Activated T-helper 17 cell treated with anti-CD3 and anti-CD28 coated beads, Interleukin-2, amount 50 U/mL, for 72 hours (primary cell): ENCODE measurements at regions not wholly inside any gene's neighbourhood (a gene's known extent, or its start where the extent isn't known, plus 50 kb on each side); places are given as distances from the start of the nearest gene placed in this dataset.

ENCODE experiments used
- ATAC-seq: fragments of 150-1000 bp; cut with Tn5 transposase; replicated peaks from 2 replicates; pipeline ENCODE4 v1.10.0; 2021; ENCODE audit warnings: mild to moderate bottlenecking, moderate library complexity
- H3K27ac Mint-ChIP-seq: one replicate; pipeline ENCODE4 v1.8.0; 2022; ENCODE audit warnings: mixed read lengths
- H3K27me3 Mint-ChIP-seq: one replicate; pipeline ENCODE4 v1.8.0; 2022; ENCODE audit warnings: mixed read lengths
- H3K36me3 Mint-ChIP-seq: one replicate; pipeline ENCODE4 v1.8.0; 2022; ENCODE audit warnings: low read depth, mild to moderate bottlenecking, mixed read lengths
- H3K4me1 Mint-ChIP-seq: one replicate; pipeline ENCODE4 v1.8.0; 2022; ENCODE audit warnings: mixed read lengths
- H3K4me3 Mint-ChIP-seq: one replicate; pipeline ENCODE4 v1.8.0; 2022; ENCODE audit warnings: mild to moderate bottlenecking, mixed read lengths
- H3K9me3 Mint-ChIP-seq: one replicate; pipeline ENCODE4 v1.8.0; 2022; ENCODE audit warnings: mixed read lengths

DNA sequence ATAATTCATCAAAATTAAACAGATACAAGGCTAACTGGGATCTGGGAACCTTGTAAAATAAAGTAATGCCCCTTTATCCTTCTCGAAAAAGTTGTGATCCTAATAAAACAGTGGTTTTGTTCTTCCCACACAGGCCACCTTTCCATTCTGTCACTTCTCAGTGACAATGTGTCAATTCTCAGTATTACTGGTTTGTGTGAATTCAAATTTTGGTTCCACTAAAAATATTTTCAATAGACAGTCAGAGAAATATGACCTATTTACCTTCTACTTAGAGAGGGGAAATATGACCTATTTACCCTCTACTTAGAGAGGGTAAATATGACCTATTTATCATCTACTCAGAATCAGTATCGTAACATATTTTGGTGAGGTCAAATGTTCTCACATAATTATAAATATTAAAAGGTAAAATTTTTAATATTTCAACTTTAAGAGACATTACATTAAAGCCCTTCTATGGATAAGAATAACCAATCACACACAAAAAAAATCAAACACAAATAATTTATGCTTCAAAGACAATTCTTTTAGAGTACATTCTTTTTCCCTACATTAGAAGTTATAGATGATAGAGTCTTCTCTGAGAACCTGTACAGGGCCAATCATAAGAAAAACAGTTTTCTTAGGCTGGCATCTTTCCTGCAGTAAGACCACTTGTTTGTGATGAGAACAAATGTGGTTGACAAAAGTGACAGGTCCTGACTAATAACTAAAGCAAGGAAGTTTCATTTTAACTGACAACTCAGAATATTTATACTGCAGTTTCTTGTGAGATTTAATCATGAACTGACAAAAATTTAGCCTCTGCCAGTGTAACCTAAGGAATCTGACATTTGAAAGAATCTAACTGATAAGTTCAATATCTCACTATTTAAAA, 323.3 kb downstream of the DIPK2A start:
- no peak overlapping the region for H3K27ac Mint-ChIP-seq
- no peaks in the 10 kb centered on the region for H3K27me3 Mint-ChIP-seq
- H3K4me3 Mint-ChIP-seq, result no peak overlapping the region
- ATAC-seq, result peak; percentile 72
- H3K9me3 Mint-ChIP-seq, result no peaks in the 10 kb centered on the region
- H3K36me3 Mint-ChIP-seq, result no peaks in the 10 kb centered on the region
- no peaks in the 10 kb centered on the region for H3K4me1 Mint-ChIP-seq

DNA sequence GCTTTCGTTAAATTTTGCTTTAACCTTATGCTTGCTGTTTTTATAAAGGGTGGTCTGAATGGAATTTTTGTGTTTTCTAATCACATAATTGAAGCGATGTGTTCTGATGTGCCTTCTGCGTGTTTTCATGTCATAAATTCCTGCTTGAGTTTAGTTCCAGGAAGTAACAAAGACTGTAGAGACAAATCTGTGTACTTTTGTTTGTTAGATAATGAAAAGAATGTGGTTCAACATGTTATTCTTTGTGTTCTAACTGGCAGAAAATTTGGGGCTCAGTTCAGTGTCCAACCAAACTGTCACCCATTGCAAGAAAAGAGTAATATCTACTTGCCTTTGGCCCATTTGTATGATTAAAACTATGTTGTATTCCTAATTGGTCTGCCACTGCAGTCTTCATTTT, 324.0 kb downstream of the DIPK2A start:
- ATAC-seq, result no peak
- Mint-ChIP-seq H3K4me1 (no peaks in the 10 kb centered on the region), H3K9me3 (no peaks in the 10 kb centered on the region), H3K36me3 (no peaks in the 10 kb centered on the region), H3K27ac (no peak overlapping the region), H3K4me3 (no peak overlapping the region), H3K27me3 (no peaks in the 10 kb centered on the region)

DNA sequence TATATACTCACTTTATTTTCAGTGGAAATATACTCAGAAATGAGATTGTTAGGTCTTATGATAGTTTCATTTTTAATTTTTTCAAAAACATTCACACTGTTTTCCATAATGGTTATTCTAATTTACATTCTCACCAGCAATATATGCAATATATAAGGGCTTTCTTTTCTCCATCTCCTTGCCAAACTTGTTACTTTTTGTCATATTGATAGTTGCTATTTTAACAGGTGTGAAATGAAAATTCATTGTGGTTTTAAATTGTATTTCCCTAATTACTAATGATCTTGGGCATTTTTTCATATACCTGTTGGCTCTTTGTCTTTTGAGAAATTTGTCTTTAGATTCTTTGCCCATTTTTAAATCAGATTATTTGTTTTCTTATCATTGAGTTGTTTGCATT, 325.2 kb downstream of the DIPK2A start:
- no peaks in the 10 kb centered on the region for H3K36me3 Mint-ChIP-seq

GRCh38 chr3:144301863-144302262, 330.2 kb downstream of the DIPK2A start:
- no peaks in the 10 kb centered on the region for H3K36me3 Mint-ChIP-seq
- H3K27me3 Mint-ChIP-seq, result no peaks in the 10 kb centered on the region
- ATAC-seq, result no peak
- H3K27ac Mint-ChIP-seq, result no peak overlapping the region
- H3K4me1 Mint-ChIP-seq, result no peaks in the 10 kb centered on the region
- H3K9me3 Mint-ChIP-seq, result peaks cover 7% of the 10 kb centered on the region
- H3K4me3 Mint-ChIP-seq, result no peak overlapping the region

More for the DNA sequence above, 325.2 kb downstream of the DIPK2A start:
- no peak for ATAC-seq
- no peaks in the 10 kb centered on the region for H3K27me3 Mint-ChIP-seq
- H3K4me1 Mint-ChIP-seq, result no peaks in the 10 kb centered on the region
- H3K9me3 Mint-ChIP-seq, result peaks cover under 1% of the 10 kb centered on the region
- no peak overlapping the region for H3K4me3 Mint-ChIP-seq
- H3K27ac Mint-ChIP-seq, result no peak overlapping the region

- H3K4me1 Mint-ChIP-seq, result no peaks in the 10 kb centered on the region
- ATAC-seq, result no peak
- H3K36me3 Mint-ChIP-seq, result no peaks in the 10 kb centered on the region
- no peak overlapping the region for H3K4me3 Mint-ChIP-seq
- peaks cover 7% of the 10 kb centered on the region for H3K9me3 Mint-ChIP-seq
- H3K27me3 Mint-ChIP-seq, result no peaks in the 10 kb centered on the region
- H3K27ac Mint-ChIP-seq, result no peak overlapping the region
Observed at GRCh38 chr3:144307951-144308350, 336.3 kb downstream of the DIPK2A start.

DNA sequence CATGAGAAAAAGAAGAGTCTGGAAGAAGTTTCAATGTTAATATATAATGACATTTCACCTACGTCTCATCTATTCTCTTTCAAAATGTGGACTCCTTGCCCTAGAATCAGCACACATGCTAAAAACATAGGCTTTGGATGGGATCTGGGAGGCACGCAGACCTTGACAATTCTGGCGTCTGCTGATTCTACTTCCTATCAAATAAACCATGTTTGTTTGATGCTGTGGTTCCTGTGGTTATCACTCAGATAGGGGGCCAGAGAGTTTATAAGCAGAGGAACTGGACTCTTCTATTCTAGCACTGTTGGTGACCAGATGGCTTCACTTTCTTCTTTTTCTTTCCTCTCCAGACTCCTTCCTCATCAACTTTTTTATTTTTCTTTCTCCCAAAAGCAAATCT, 336.8 kb downstream of the DIPK2A start:
- Mint-ChIP-seq H3K27me3 (no peaks in the 10 kb centered on the region), H3K27ac (no peak overlapping the region), H3K4me3 (no peak overlapping the region), H3K36me3 (no peaks in the 10 kb centered on the region), H3K4me1 (no peaks in the 10 kb centered on the region), H3K9me3 (peaks cover 7% of the 10 kb centered on the region)
- no peak for ATAC-seq

- ATAC-seq, result no peak
- no peaks in the 10 kb centered on the region for H3K27me3 Mint-ChIP-seq
- H3K4me1 Mint-ChIP-seq, result no peaks in the 10 kb centered on the region
- no peaks in the 10 kb centered on the region for H3K36me3 Mint-ChIP-seq
- H3K9me3 Mint-ChIP-seq, result peaks cover 3% of the 10 kb centered on the region
- no peak overlapping the region for H3K27ac Mint-ChIP-seq
- no peak overlapping the region for H3K4me3 Mint-ChIP-seq
Observed at GRCh38 chr3:144312702-144313101, 341.1 kb downstream of the DIPK2A start.

DNA sequence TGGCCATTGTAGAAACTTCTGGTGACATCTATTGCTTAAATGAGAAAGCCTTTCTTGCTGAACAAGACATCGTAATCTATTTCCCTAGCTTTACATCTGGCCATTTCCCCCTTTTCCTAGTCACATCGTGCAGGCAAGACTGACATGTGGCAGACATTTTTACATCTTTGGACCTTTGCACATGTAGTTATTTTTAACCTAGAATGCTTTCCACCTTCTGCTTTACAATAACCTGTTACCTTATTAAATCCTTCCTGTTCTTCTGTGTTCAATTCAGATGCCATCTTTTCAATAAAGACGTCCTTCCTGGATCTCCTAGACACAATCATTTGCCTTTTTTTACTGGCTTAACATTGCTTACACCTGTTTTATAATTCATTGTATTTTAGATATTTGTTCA, 343.3 kb downstream of the DIPK2A start:
- Mint-ChIP-seq H3K27ac (no peak overlapping the region), H3K4me1 (no peaks in the 10 kb centered on the region), H3K27me3 (no peaks in the 10 kb centered on the region), H3K4me3 (no peak overlapping the region), H3K9me3 (peaks cover 3% of the 10 kb centered on the region), H3K36me3 (no peaks in the 10 kb centered on the region)
- ATAC-seq, result no peak

DNA sequence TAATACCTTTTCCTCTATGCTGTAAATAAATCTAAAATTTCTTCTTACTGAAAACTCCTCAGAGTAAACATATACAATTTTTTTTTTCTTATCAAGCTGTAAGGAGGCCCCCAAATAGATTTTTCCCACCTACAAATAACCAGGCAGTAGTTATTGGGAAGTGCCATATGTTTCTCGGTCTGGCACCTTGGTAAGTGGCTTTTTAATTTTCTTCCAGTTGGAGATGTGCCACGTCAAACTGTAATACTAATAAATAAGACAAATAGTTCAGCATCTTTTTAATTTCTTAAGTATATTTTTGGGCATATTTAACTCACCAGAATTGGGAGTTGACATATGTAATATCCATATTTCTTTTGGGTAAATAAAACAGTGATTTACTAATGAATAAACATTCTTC, 346.3 kb downstream of the DIPK2A start:
- Mint-ChIP-seq H3K27me3 (no peaks in the 10 kb centered on the region), H3K9me3 (no peaks in the 10 kb centered on the region), H3K27ac (no peak overlapping the region), H3K4me3 (no peak overlapping the region), H3K4me1 (no peaks in the 10 kb centered on the region), H3K36me3 (no peaks in the 10 kb centered on the region)
- ATAC-seq, result no peak

GRCh38 chr3:144324076-144324475, 352.5 kb downstream of the DIPK2A start:
- Mint-ChIP-seq H3K27ac (no peak overlapping the region), H3K4me1 (no peaks in the 10 kb centered on the region), H3K4me3 (no peak overlapping the region), H3K9me3 (no peaks in the 10 kb centered on the region), H3K36me3 (no peaks in the 10 kb centered on the region), H3K27me3 (no peaks in the 10 kb centered on the region)
- ATAC-seq, result no peak

DNA sequence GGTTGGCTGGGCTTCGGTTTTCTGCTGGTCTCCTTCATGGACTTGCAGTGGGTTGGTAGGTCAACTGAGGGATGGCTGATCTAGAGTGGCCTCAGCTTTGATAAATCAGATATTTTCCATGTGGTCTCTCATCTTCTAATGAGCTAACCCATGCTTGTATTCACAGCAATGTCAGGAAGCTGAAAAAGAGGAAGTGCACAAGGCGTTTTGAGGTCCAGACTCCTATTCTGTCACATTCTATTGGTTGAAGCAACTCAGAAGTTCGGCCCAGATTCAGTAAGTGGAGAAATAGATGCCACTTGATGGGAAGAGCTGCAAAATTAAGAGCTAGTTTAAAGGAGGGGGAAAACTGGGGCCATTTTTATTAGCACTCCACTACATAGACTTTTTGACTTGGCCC, 361.2 kb downstream of the DIPK2A start:
- Mint-ChIP-seq H3K27me3 (no peaks in the 10 kb centered on the region), H3K27ac (no peak overlapping the region), H3K36me3 (no peaks in the 10 kb centered on the region), H3K9me3 (no peaks in the 10 kb centered on the region), H3K4me1 (no peaks in the 10 kb centered on the region), H3K4me3 (no peak overlapping the region)
- no peak for ATAC-seq

DNA sequence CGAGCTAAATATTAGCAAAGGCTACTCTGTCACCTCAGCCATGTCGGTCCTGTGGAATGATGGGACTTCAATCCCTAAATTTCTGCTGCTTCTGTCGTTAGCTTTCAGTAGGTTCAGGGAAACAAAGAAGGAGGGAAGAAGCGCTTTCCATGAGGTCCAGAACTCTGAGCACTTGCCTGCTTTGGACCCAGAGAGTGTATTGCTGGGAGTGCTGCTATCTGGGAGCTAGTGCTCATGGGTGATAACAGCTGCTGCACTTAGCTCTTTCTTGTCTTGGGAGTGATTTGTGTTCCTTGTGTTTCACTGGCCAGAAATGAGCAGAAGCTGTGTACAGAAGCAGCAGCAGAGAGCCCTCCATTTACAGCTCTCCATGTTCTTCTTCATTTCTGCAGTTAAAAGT, 369.8 kb downstream of the DIPK2A start:
- Mint-ChIP-seq H3K36me3 (no peaks in the 10 kb centered on the region), H3K4me3 (no peak overlapping the region), H3K4me1 (no peaks in the 10 kb centered on the region), H3K9me3 (peaks cover 3% of the 10 kb centered on the region), H3K27ac (no peak overlapping the region), H3K27me3 (peaks cover 7% of the 10 kb centered on the region)
- ATAC-seq, result no peak

GRCh38 chr3:144343343-144343742, 371.7 kb downstream of the DIPK2A start:
- H3K27me3 Mint-ChIP-seq, result peaks cover 7% of the 10 kb centered on the region
- no peak for ATAC-seq
- H3K4me1 Mint-ChIP-seq, result no peaks in the 10 kb centered on the region
- H3K36me3 Mint-ChIP-seq, result no peaks in the 10 kb centered on the region
- no peak overlapping the region for H3K27ac Mint-ChIP-seq
- peaks cover 3% of the 10 kb centered on the region for H3K9me3 Mint-ChIP-seq
- no peak overlapping the region for H3K4me3 Mint-ChIP-seq

- Mint-ChIP-seq H3K36me3 (no peaks in the 10 kb centered on the region), H3K27me3 (peaks cover 7% of the 10 kb centered on the region), H3K27ac (no peak overlapping the region), H3K4me1 (no peaks in the 10 kb centered on the region), H3K9me3 (peaks cover 3% of the 10 kb centered on the region), H3K4me3 (no peak overlapping the region)
- ATAC-seq, result no peak
Observed at GRCh38 chr3:144343777-144344176, 372.2 kb downstream of the DIPK2A start.

- Mint-ChIP-seq H3K27me3 (peaks cover 4% of the 10 kb centered on the region), H3K4me3 (no peak overlapping the region), H3K36me3 (no peaks in the 10 kb centered on the region), H3K4me1 (no peaks in the 10 kb centered on the region), H3K27ac (no peak overlapping the region), H3K9me3 (no peaks in the 10 kb centered on the region)
- ATAC-seq, result no peak
Observed at GRCh38 chr3:144344925-144345548, 373.4 kb downstream of the DIPK2A start.
